ENCODE measurements at regions not wholly inside any gene's neighbourhood (a gene's known extent, or its start where the extent isn't known, plus 50 kb on each side); places are given as distances from the start of the nearest gene placed in this dataset.

- TF ChIP-seq ZNF280D (CRISPR knock-in tag; IDR thresholded peaks at IDR 0.05) (no peak), ZSCAN22 (CRISPR knock-in tag; IDR thresholded peaks at IDR 0.05) (no peak), KDM1A (CRISPR knock-in tag; IDR thresholded peaks at IDR 0.05) (peak; percentile 22; the same call in 1 of the 2 replicates), TRAFD1 (CRISPR knock-in tag; IDR thresholded peaks at IDR 0.05; ENCODE audit: borderline replicate concordance) (no peak), ZNF343 (CRISPR knock-in tag; IDR thresholded peaks at IDR 0.05) (no peak)
Measured at GRCh38 chr6:43898358-43899131, 128.5 kb downstream of the VEGFA start (continued).

- no peak for FAIRE-seq
- H3K9ac ChIP-seq (ENCODE audit: insufficient read depth, low read depth, low read length), result no peak overlapping the region
- ChIA-PET POLR2A (interaction anchor here (1.3 kb wide), 2 partner anchors 15 to 29 kb away, joined by 4 to 5 read pairs; no protein-coding TSS in a partner anchor), CTCF (ENCODE audit: low intra/inter-chr PET ratio, low total read pairs) (no interaction called here)
- no peak for DNase-seq (ENCODE audit: low spot score)
- H3K79me2 ChIP-seq (ENCODE audit: insufficient read depth, low read length), result no peaks in the 10 kb centered on the region
- no peak overlapping the region for H3K27ac ChIP-seq (ENCODE audit: extremely low read length, insufficient read depth, low read length)
- no peaks in the 10 kb centered on the region for H3K9me3 ChIP-seq (ENCODE audit: low read length)
- no peak overlapping the region for H3K4me2 ChIP-seq (ENCODE audit: low read depth, low read length)
- intact Hi-C loops (cut with micrococcal nuclease; ENCODE audit: unreplicated experiment) (no loop called here), in situ Hi-C loops (cut with HindIII; ENCODE audit: extremely low pct_ligation_motif_present, low pct_unique_long_range_greater_than_20kb) (no loop called here)
- peaks cover 0 to 4% of the 10 kb centered on the region in 2 experiments; a peak in 1 of 5 replicates for H3K27me3 ChIP-seq (ENCODE audit: control insufficient read depth in 1 of 2, insufficient read depth in 2 of 2, low read length in 2 of 2)
- 31% methylated on average over 2 of the region's 2 CpGs for WGBS (ENCODE audit: low lambda C conversion rate)
- H3K4me1 ChIP-seq (ENCODE audit: insufficient read depth, low read length), result peaks cover 70% of the 10 kb centered on the region
- ATAC-seq, result no peak
- H3K4me3 ChIP-seq (replicated peaks in 1 of 3; ENCODE audit: insufficient read depth in 1 of 3, low read depth in 2 of 3, low read length in 3 of 3), result no peak overlapping the region
- no peaks in the 10 kb centered on the region for H4K20me1 ChIP-seq (ENCODE audit: insufficient read depth, low read length)
- no peaks in the 10 kb centered on the region for H3K36me3 ChIP-seq (replicated peaks in 1 of 2; ENCODE audit: control insufficient read depth in 1 of 2, insufficient read depth in 2 of 2, low read length in 2 of 2)
- no TSS peak for BruUV-seq (replicated peaks)
- H2AFZ ChIP-seq (ENCODE audit: low read length), result no peak overlapping the region
- TF ChIP-seq ZNF225 (CRISPR knock-in tag; IDR thresholded peaks at IDR 0.05), result 0 out of 2 replicates have a peak, but pooled peaks have one; percentile 38
- 0 out of 2 replicates have a peak, but pooled peaks have one; percentile 25 for TF ChIP-seq PAXIP1 (CRISPR knock-in tag; conservative IDR thresholded peaks at IDR 0.05)
- no peak for TF ChIP-seq CENPT (CRISPR knock-in tag; IDR thresholded peaks at IDR 0.05; ENCODE audit: low read depth)
- TF ChIP-seq ZNF501 (CRISPR knock-in tag; IDR thresholded peaks at IDR 0.05), result 0 out of 2 replicates have a peak, but pooled peaks have one; percentile 19
- TF ChIP-seq ZBTB7A (CRISPR knock-in tag; IDR thresholded peaks at IDR 0.05), result 0 out of 2 replicates have a peak, but pooled peaks have one; percentile 33
- no peak for TF ChIP-seq ZFP36 (IDR thresholded peaks at IDR 0.05; ENCODE audit: borderline replicate concordance, low read depth, low read length, partially characterized antibody)
- TF ChIP-seq ZNF737 (CRISPR knock-in tag; IDR thresholded peaks at IDR 0.05; ENCODE audit: borderline replicate concordance), result 0 out of 2 replicates have a peak, but pooled peaks have one; percentile 43
Measured at GRCh38 chr6:43897571-43898302, 127.7 kb downstream of the VEGFA start.
